Esophagus muscularis mucosa (tissue), 4 donors: ENCODE measurements at regions not wholly inside any gene's neighbourhood (a gene's known extent, or its start where the extent isn't known, plus 50 kb on each side); places are given as distances from the start of the nearest gene placed in this dataset.

Experiments used
- EP300 ChIP-seq: sonication (generic); formaldehyde crosslinking; IDR thresholded peaks from one replicate; pipeline ENCODE4 v1.6.1; 2017; ENCODE audit warnings: antibody characterized with exemption
- POLR2A ChIP-seq: fragments of 450-650 bp; IDR thresholded peaks from one replicate; pipeline ENCODE4 v1.6.1; 2017; ENCODE audit warnings: antibody characterized with exemption, moderate library complexity, mild to moderate bottlenecking, low read depth
- POLR2AphosphoS5 ChIP-seq, 2 donors: sonication (generic); formaldehyde crosslinking; IDR thresholded peaks; one replicate each; pipeline ENCODE4 v1.6.1; 2017; ENCODE audit warnings: antibody characterized with exemption in 2 of 2
- TF ChIP-seq, protein P1 (sequence below), 3 experiments: fragments of 200-600 bp in 2 of 3; fragments of 450-650 bp in 1 of 3; sonication (generic) in 2 of 3; IDR thresholded peaks; one replicate each; pipeline ENCODE4 v1.5.1; 2017 to 2019; ENCODE audit warnings: antibody characterized with exemption in 3 of 3, mild to moderate bottlenecking in 2 of 3, moderate library complexity in 1 of 3

DNA sequence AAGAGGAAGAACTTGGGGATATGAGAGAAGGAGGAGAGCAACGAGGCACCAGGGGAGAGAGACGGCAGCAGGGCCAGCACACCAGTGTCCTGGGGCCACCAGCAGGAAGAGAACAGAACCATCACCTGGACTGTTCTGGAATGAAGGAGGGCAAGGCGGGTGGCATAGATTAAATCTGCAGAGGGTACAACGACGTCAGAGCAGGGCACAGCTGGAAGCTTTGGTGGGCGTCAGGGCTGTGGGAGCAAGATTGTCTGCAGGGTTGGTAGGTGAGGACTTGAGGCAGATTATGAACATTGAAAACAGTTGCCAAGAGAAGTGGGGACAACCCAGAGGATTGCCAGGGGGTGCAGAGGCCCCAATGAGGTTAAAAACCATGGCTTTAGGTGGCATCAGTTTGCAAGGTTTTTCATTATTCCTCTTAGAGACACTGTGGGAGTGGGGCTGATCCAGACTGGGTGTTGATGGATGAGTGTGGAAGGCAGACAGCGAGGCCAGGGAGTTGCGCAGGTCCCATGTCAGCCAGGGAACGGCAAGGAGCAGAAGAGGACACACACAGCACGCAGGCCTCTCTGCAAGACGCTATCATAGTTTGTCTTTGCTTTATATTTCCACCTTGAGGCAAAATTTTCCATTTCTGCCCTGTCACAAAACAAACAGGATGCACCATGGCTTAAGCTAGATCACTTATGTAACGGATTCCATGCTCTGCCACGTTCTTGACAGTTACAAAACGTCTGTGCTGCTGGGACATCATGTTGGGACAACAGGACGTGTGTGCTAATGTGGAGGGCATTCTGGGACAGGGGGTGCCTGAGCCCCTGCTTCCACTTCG lies 52.5 kb upstream of the LEP start:
- TF ChIP-seq, protein P1, sequence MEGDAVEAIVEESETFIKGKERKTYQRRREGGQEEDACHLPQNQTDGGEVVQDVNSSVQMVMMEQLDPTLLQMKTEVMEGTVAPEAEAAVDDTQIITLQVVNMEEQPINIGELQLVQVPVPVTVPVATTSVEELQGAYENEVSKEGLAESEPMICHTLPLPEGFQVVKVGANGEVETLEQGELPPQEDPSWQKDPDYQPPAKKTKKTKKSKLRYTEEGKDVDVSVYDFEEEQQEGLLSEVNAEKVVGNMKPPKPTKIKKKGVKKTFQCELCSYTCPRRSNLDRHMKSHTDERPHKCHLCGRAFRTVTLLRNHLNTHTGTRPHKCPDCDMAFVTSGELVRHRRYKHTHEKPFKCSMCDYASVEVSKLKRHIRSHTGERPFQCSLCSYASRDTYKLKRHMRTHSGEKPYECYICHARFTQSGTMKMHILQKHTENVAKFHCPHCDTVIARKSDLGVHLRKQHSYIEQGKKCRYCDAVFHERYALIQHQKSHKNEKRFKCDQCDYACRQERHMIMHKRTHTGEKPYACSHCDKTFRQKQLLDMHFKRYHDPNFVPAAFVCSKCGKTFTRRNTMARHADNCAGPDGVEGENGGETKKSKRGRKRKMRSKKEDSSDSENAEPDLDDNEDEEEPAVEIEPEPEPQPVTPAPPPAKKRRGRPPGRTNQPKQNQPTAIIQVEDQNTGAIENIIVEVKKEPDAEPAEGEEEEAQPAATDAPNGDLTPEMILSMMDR (IDR thresholded peaks at IDR 0.05) = no peak
- no peak for TF ChIP-seq POLR2AphosphoS5 (IDR thresholded peaks at IDR 0.05)
- no peak for TF ChIP-seq EP300
- TF ChIP-seq POLR2A = no peak
